H1 (cell line): ENCODE measurements at regions not wholly inside any gene's neighbourhood (a gene's known extent, or its start where the extent isn't known, plus 50 kb on each side); places are given as distances from the start of the nearest gene placed in this dataset.
A peak's percentile ranks its signal among the peaks of the same experiment; 100 is the strongest.

Source experiments
- CTCF ChIA-PET: fragments of 300-600 bp; sonication (Branson Sonifier 250); formaldehyde crosslinking; loops from one replicate; lab custom pipeline; 2021; ENCODE audit not compliant: partially characterized antibody; lab: Charles Lee
- POLR2A ChIA-PET: fragments of 300-600 bp; sonication (Branson Sonifier 250); formaldehyde crosslinking; loops from one replicate; lab custom pipeline; 2021; ENCODE audit warnings: inconsistent platforms; ENCODE audit not compliant: partially characterized antibody; lab: Charles Lee
- DNase-seq, 2 experiments: peaks; one replicate each; pipeline versions ENCODE4 v3.0.0 to v3.0.0-alpha.2; 2010 to 2022; ENCODE audit warnings: low spot score in 2 of 2, low read depth in 1 of 2, mixed read lengths in 1 of 2
- FAIRE-seq: peaks from 2 replicates; lab custom pipeline; 2011; peaks lifted over from hg19 to GRCh38; lab: Jason Lieb, UNC
- H2AFZ ChIP-seq: 2 replicates; pipeline ENCODE4 v1.8.1; 2012; ENCODE audit warnings: low read length, inconsistent platforms
- H2AK5ac ChIP-seq: 2 replicates; pipeline ENCODE4 v1.6.1; 2013; ENCODE audit warnings: low read depth, low read length
- H2BK120ac ChIP-seq: replicated peaks from 2 replicates; pipeline ENCODE3; 2013; ENCODE audit warnings: low read depth, low read length, inconsistent platforms
- H2BK12ac ChIP-seq: 2 replicates; pipeline ENCODE4 v1.6.1; 2013; ENCODE audit warnings: low read depth, low read length
- H2BK15ac ChIP-seq: 2 replicates; pipeline ENCODE4 v1.6.1; 2013; ENCODE audit warnings: low read length
- H2BK20ac ChIP-seq: 2 replicates; pipeline ENCODE4 v1.6.1; 2013; ENCODE audit warnings: low read length
- H2BK5ac ChIP-seq: 2 replicates; pipeline ENCODE4 v1.6.1; 2013; ENCODE audit warnings: low read depth, low read length
- H3K14ac ChIP-seq: 2 replicates; pipeline ENCODE4 v1.6.1; 2013; ENCODE audit warnings: inconsistent platforms; ENCODE audit not compliant: insufficient read length
- H3K18ac ChIP-seq: 2 replicates; pipeline ENCODE4 v1.6.1; 2013; ENCODE audit warnings: low read length; ENCODE audit errors: extremely low read depth
- H3K23ac ChIP-seq: 2 replicates; pipeline ENCODE4 v1.6.1; 2013; ENCODE audit warnings: inconsistent platforms; ENCODE audit not compliant: insufficient read length
- H3K23me2 ChIP-seq: 2 replicates; pipeline ENCODE4 v1.6.1; 2013; ENCODE audit warnings: low read depth, low read length
- H3K27ac ChIP-seq: 2 replicates; pipeline ENCODE4 v1.6.1; 2011; ENCODE audit warnings: low read depth, low read length, inconsistent platforms
- H3K27me3 ChIP-seq, 4 experiments: replicated peaks in 1 of 4; 1 replicate in 1 of 4; 2 replicates in 3 of 4; pipeline versions ENCODE4 v1.6.1 to v1.8.1; 2011 to 2013; ENCODE audit warnings: low read length in 3 of 4, mild to moderate bottlenecking in 3 of 4, inconsistent platforms in 2 of 4, mixed read lengths in 2 of 4, moderate library complexity in 1 of 4; ENCODE audit not compliant: control insufficient read depth in 3 of 4, insufficient read depth in 3 of 4; ENCODE audit errors: extremely low read depth in 1 of 4
- H3K36me3 ChIP-seq, 4 experiments: 2 replicates each; pipeline versions ENCODE4 v1.6.1 to v1.8.1; 2011 to 2013; ENCODE audit warnings: mild to moderate bottlenecking in 4 of 4, low read length in 3 of 4, moderate library complexity in 2 of 4, control low read depth in 1 of 4, inconsistent platforms in 1 of 4; ENCODE audit not compliant: insufficient read depth in 4 of 4, control insufficient read depth in 2 of 4
- H3K4ac ChIP-seq: replicated peaks from 2 replicates; pipeline ENCODE3; 2013; ENCODE audit warnings: low read length, low read depth, mixed read lengths, inconsistent platforms; ENCODE audit not compliant: insufficient read length
- H3K4me1 ChIP-seq, 4 experiments: replicated peaks in 1 of 4; 1 replicate in 1 of 4; 2 replicates in 3 of 4; pipeline versions ENCODE4 v1.6.1 to v1.8.1; 2011 to 2013; ENCODE audit warnings: low read length in 3 of 4, inconsistent platforms in 2 of 4, mixed read lengths in 1 of 4; ENCODE audit not compliant: insufficient read depth in 4 of 4, control insufficient read depth in 3 of 4
- H3K4me2 ChIP-seq, 2 experiments: 2 replicates each; pipeline versions ENCODE4 v1.6.1 to v1.8.1; 2011 to 2013; ENCODE audit warnings: low read depth in 2 of 2, low read length in 2 of 2, control low read depth in 1 of 2, inconsistent platforms in 1 of 2, mild to moderate bottlenecking in 1 of 2; ENCODE audit not compliant: insufficient read depth in 1 of 2
- H3K4me3 ChIP-seq, 4 experiments: fragments of 200-600, 300-600 bp in 1 of 4; sonication (generic), shearing (Covaris generic), sonication (Bioruptor Twin) in 1 of 4; 2 replicates each; pipeline versions ENCODE4 v1.5.1 to v1.8.1; 2011 to 2016; ENCODE audit warnings: low read length in 4 of 4, low read depth in 3 of 4, control low read depth in 2 of 4, inconsistent platforms in 2 of 4, mild to moderate bottlenecking in 2 of 4, mixed read lengths in 1 of 4, moderate library complexity in 1 of 4; ENCODE audit not compliant: insufficient read depth in 2 of 4; ENCODE audit errors: extremely low read depth in 1 of 4
- H3K56ac ChIP-seq: replicated peaks from 2 replicates; pipeline ENCODE3; 2013; ENCODE audit warnings: low read depth, mild to moderate bottlenecking, mixed read lengths, low read length, inconsistent platforms; ENCODE audit not compliant: insufficient read length
- H3K79me1 ChIP-seq: 2 replicates; pipeline ENCODE4 v1.6.1; 2013; ENCODE audit warnings: low read depth, low read length, control low read depth
- H3K79me2 ChIP-seq, 2 experiments: 2 replicates each; pipeline versions ENCODE4 v1.6.1 to v1.8.1; 2012 to 2013; ENCODE audit warnings: low read length in 2 of 2, mild to moderate bottlenecking in 2 of 2, inconsistent platforms in 1 of 2; ENCODE audit not compliant: insufficient read depth in 2 of 2, control insufficient read depth in 1 of 2
- H3K9ac ChIP-seq, 4 experiments: replicated peaks in 1 of 4; 1 replicate in 1 of 4; 2 replicates in 3 of 4; pipeline versions ENCODE4 v1.6.1 to v1.8.1; 2011 to 2013; ENCODE audit warnings: low read depth in 3 of 4, low read length in 3 of 4, control low read depth in 2 of 4, mild to moderate bottlenecking in 2 of 4, moderate library complexity in 2 of 4, inconsistent platforms in 1 of 4; ENCODE audit errors: extremely low read depth in 1 of 4
- H3K9me3 ChIP-seq, 2 experiments: 2 replicates each; pipeline versions ENCODE4 v1.6.1 to v1.8.1; 2012 to 2013; ENCODE audit warnings: mild to moderate bottlenecking in 2 of 2, moderate library complexity in 2 of 2, control low read depth in 1 of 2, inconsistent platforms in 1 of 2, low read depth in 1 of 2, low read length in 1 of 2, mixed read lengths in 1 of 2; ENCODE audit not compliant: insufficient read depth in 2 of 2
- H4K20me1 ChIP-seq, 2 experiments: replicated peaks in 1 of 2; 2 replicates each; pipeline versions ENCODE3 to v1.8.1; 2011 to 2013; ENCODE audit warnings: inconsistent platforms in 2 of 2, low read length in 2 of 2, mild to moderate bottlenecking in 1 of 2; ENCODE audit not compliant: insufficient read depth in 2 of 2, control insufficient read depth in 1 of 2
- H4K5ac ChIP-seq: 2 replicates; pipeline ENCODE4 v1.6.1; 2013; ENCODE audit warnings: low read length, low read depth, mixed read lengths, inconsistent platforms; ENCODE audit not compliant: insufficient read length
- H4K8ac ChIP-seq: 2 replicates; pipeline ENCODE4 v1.8.0; 2013; ENCODE audit warnings: mild to moderate bottlenecking, moderate library complexity, low read length, inconsistent platforms; ENCODE audit not compliant: insufficient read depth; ENCODE audit errors: extremely low read depth
- H4K91ac ChIP-seq: replicated peaks from 2 replicates; pipeline ENCODE3; 2013; ENCODE audit warnings: low read length, mixed read lengths, inconsistent platforms; ENCODE audit not compliant: insufficient read length
- CHD1 ChIP-seq: IDR thresholded peaks from 2 replicates; pipeline ENCODE4 v1.6.1; 2012; ENCODE audit warnings: low read depth, low read length, improper control_type of control experiment
- RAD21 ChIP-seq, 2 experiments: IDR thresholded peaks in 1 of 2; conservative IDR thresholded peaks in 1 of 2; 2 replicates each; pipeline ENCODE4 v1.6.1; 2011; ENCODE audit warnings: low read depth in 2 of 2, low read length in 2 of 2, improper control_type of control experiment in 1 of 2, inconsistent platforms in 1 of 2, mild to moderate bottlenecking in 1 of 2, moderate library complexity in 1 of 2
- WGBS, 2 experiments: shearing (Covaris generic) in 1 of 2; methylation state at CpG; one replicate each; pipeline versions ENCODE4 v1.1.6 to v1.1.7; 2013 to 2015; ENCODE audit warnings: low lambda C conversion rate in 2 of 2, mixed read lengths in 2 of 2, inconsistent platforms in 1 of 2, low coverage in 1 of 2, missing lambda C conversion rate in 1 of 2; ENCODE audit not compliant: insufficient replicate concordance in 2 of 2, insufficient coverage in 1 of 2, insufficient read length in 1 of 2; ENCODE audit errors: extremely low coverage in 1 of 2, missing lambda C conversion rate in 1 of 2; 5-methylcytosine and 5-hydroxymethylcytosine counted together
- TF ChIP-seq, protein P1 (sequence below), 3 experiments: IDR thresholded peaks; 1 replicate in 2 of 3; 2 replicates in 1 of 3; pipeline versions ENCODE4 v1.5.1 to v1.6.1; 2011; ENCODE audit warnings: low read length in 3 of 3, mild to moderate bottlenecking in 3 of 3, inconsistent platforms in 2 of 3, low read depth in 1 of 3, moderate library complexity in 1 of 3; ENCODE audit not compliant: insufficient read depth in 1 of 3; ENCODE audit errors: control extremely low read depth in 1 of 3

DNA sequence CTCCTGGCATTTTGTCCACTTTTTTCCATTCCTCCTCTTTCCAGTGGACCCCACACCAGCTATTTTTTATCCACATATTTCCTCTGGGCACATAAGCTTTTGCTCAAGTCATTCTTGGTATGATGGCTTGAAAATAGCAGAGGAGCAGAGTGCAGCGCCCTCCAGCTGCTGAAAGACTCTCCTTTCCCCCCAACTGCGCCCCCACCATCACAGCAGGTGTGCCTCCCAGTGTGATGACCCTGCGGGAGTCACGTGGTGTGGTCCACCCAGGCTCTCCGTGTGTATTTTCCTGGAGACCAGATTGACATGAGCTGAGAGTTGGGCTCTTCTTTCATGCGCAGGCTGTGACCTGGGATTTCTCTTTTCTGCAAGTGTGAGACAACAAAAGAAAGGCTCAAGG is 1241.6 kb downstream of the TBC1D22A start:
- no peak overlapping the region for H4K8ac ChIP-seq
- ChIA-PET CTCF (interaction anchor here (0.7 to 1.2 kb wide), 2 partner anchors 162 to 268 kb away, joined by 3 read pairs; no protein-coding TSS in a partner anchor), POLR2A (no interaction called here)
- H2BK15ac ChIP-seq: no peak overlapping the region
- 0 out of 4 replicates have a peak, but pooled peaks cover 0 to 6% of the 10 kb centered on the region in 2 experiments for H3K9me3 ChIP-seq
- no peaks in the 10 kb centered on the region for H3K27me3 ChIP-seq
- no peak overlapping the region for H2BK5ac ChIP-seq
- H4K91ac ChIP-seq: no peak overlapping the region
- H2AFZ ChIP-seq: no peak overlapping the region
- no peak overlapping the region for H3K4me2 ChIP-seq
- H3K79me1 ChIP-seq: no peaks in the 10 kb centered on the region
- H3K79me2 ChIP-seq: no peaks in the 10 kb centered on the region
- H3K56ac ChIP-seq: no peak overlapping the region
- H4K20me1 ChIP-seq: no peaks in the 10 kb centered on the region
- no peak for DNase-seq
- no peak overlapping the region for H3K4me3 ChIP-seq
- no peak overlapping the region for H3K14ac ChIP-seq
- H2BK12ac ChIP-seq: no peak overlapping the region
- 73% methylated on average over 6 of the region's 6 CpGs; no CpG with 5 or more reads in 1 of the 2 experiments for WGBS, 2 experiments
- H4K5ac ChIP-seq: no peak overlapping the region
- H3K9ac ChIP-seq: no peak overlapping the region
- TF ChIP-seq RAD21 (IDR thresholded peaks at IDR 0.05 in 1 of 2, conservative IDR thresholded peaks at IDR 0.05 in 1 of 2; ENCODE audit: low read depth in 2 of 2, low read length in 2 of 2) (peak in 1 of 2 experiments; percentile 13; a peak in 2 of 4 replicates), CHD1 (no peak)
- TF ChIP-seq, protein P1, sequence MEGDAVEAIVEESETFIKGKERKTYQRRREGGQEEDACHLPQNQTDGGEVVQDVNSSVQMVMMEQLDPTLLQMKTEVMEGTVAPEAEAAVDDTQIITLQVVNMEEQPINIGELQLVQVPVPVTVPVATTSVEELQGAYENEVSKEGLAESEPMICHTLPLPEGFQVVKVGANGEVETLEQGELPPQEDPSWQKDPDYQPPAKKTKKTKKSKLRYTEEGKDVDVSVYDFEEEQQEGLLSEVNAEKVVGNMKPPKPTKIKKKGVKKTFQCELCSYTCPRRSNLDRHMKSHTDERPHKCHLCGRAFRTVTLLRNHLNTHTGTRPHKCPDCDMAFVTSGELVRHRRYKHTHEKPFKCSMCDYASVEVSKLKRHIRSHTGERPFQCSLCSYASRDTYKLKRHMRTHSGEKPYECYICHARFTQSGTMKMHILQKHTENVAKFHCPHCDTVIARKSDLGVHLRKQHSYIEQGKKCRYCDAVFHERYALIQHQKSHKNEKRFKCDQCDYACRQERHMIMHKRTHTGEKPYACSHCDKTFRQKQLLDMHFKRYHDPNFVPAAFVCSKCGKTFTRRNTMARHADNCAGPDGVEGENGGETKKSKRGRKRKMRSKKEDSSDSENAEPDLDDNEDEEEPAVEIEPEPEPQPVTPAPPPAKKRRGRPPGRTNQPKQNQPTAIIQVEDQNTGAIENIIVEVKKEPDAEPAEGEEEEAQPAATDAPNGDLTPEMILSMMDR (IDR thresholded peaks at IDR 0.05; ENCODE audit: control extremely low read depth in 1 of 3, insufficient read depth in 1 of 3, low read depth in 1 of 3, low read length in 3 of 3): peak in 2 of 3 experiments; percentile 14 to 17; a peak in 2 of 4 replicates
- no peaks in the 10 kb centered on the region; the same call in 1 of the 2 replicates for H3K23me2 ChIP-seq
- no peak for FAIRE-seq
- no peaks in the 10 kb centered on the region for H3K4me1 ChIP-seq
- H3K27ac ChIP-seq: no peak overlapping the region; the same call in 1 of the 2 replicates
- H2AK5ac ChIP-seq: no peak overlapping the region
- H3K18ac ChIP-seq: no peak overlapping the region
- no peak overlapping the region for H3K23ac ChIP-seq
- H3K4ac ChIP-seq: no peak overlapping the region
- H3K36me3 ChIP-seq: no peaks in the 10 kb centered on the region
- H2BK120ac ChIP-seq: no peak overlapping the region
- H2BK20ac ChIP-seq: no peak overlapping the region
